HG03103 (cell line): ENCODE measurements at regions not wholly inside any gene's neighbourhood (a gene's known extent, or its start where the extent isn't known, plus 50 kb on each side); places are given as distances from the start of the nearest gene placed in this dataset.

Experiments
- ATAC-seq: cut with Tn5 transposase; IDR thresholded peaks from one replicate; pipeline ENCODE4 v1.9.1; 2021; ENCODE audit warnings: low read depth; ENCODE audit not compliant: unreplicated experiment

DNA sequence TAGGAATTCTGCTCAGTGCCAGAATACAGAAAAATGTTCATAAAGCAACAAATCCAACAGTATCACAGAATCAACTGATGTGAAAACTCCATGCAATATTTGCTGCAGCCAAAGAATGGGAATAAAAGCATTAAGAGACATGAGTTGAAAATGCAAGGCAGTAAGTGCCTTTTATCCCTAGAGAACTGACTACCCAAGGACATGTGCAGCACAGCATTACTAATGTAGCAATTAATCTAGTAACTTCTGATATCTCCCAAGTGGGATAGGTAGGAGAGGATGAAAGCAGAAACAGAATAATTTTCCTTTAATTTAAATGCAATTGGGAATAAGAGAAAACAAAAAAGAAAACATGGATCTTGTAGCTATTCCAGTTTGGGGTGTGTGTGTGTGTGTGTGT lies 497.5 kb upstream of the CBLB start:
- ATAC-seq, result no peak

DNA sequence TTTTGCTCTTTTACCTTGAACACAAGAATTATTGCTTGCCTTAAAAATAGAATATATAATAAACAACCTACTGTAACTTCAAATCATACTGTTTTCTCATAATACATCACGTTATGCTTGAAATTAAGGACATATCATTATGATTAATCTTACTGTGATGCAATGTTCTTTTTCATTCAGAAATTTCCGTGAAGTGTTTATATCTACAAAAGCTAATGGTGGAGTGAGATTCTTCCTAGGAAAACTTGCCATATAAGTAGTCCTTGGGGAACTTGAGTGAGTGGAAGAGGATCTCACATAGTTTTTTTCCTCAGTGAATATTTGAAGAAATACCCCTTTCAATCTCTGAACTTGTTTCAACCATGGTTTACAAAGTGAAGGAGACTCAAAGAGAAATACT lies 498.7 kb upstream of the CBLB start:
- no peak for ATAC-seq

DNA sequence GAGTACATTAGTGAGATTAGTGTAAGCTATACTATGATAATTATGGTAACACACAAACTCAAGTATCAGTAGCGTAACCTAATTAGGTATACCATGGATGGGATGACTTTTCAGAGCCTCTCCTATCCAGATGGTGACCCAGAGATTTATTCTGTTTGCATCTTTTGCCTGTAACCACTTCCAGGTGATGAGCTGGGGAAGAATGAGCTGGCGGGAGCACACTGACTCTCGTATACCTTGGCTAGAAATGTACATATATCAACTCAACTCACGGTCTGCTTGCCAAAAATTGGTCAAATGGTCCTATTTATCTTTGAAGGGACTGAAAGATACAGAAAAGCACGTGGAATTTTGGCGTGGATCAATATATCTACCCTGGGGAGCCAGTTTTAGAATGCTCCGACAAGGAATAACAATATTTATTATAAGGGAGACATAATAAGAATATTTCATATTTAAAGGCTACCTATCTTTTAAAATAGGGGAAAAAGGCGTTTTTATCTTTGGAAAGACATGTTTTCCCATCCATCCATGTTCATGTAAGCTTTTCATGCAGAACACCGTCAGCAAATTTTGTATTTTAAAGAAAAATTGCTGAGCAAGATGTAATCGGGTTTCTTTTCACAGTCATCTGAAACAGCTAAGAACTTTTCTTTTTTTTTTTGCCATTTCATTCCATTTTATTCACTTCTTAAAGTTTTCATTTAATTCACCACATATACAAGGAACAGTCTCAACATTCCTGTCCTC lies 502.6 kb upstream of the CBLB start:
- no peak for ATAC-seq

DNA sequence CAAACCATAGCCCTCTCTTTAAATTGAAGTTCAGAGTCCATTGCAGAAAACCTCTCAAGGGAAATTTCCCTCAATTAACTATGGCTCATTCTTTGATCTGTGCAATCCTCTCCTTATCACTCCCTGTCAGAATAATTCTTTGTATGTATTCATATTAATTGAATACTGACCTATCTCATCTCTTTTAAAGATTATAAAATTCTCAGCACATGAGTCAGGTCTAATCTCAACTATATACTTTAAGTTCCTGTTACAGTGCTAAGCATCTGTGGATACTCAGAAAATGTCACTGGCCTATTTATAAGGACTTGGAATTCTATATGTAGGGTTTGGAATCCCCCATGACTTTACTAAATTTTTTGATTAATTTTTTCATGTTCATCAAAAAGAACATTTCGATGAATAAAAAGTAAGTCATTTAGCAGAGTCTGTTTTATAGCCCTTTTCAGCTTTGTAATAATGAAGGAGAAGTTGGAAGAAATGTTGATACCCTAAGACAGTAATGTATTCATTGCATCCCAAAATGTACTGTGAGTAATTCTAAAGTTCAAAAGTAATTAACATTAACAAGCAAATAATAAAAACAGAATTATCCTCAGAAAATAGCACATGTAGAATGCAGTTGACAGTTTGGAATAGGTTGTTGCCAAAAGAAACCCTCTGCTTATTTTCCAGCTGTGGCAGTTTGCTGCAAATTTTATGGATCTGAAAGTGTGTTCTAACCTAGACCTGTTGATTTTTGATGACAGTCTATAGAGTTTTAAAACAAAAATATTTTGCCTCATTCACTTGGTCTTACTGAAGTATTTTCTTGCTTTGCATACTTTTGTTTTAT lies 503.4 kb upstream of the CBLB start:
- ATAC-seq, result no peak

DNA sequence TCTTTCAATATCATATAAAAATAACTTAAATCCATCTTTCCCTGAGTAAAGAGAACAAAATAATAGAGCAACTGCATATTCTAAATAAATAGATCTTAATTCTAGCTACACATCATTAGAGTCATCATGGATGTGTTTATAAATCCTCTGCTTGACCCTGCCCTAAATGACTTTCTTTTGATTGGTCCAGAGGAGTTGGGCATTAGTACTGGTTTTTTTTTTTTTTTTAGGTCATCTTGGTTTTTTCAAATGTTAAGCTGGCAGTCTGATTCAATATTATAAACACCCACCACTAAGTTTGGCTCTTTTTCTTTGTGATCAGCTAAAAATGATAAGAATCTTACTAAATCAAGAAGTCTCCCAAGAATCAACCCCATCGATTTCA lies 504.0 kb upstream of the CBLB start:
- no peak for ATAC-seq

DNA sequence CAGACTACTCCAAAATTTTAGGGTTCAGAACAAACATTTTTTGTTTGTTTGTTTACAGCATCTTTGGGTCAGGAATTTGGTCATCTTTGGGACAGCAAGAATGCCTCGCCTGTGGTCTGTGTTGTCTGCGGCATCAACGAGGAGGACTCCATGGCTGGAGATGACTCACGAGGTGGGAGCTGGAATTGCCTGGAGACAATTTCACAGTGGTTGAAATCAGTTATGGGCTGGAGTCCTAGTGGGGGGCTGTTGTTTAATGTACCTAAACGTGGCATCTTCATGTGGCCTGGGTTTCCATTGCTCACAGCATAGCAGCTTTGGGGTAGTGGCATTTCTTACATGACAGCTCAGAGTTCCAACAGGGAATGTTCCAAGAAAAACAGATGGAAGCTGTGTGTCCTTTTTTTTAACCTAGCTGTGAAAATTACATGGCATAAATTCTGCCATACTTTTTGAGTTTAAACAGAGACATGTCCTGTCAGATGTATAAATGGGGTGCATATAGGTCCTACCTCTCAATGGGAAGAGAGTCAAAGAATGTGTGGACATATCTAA lies 507.3 kb upstream of the CBLB start:
- no peak for ATAC-seq

DNA sequence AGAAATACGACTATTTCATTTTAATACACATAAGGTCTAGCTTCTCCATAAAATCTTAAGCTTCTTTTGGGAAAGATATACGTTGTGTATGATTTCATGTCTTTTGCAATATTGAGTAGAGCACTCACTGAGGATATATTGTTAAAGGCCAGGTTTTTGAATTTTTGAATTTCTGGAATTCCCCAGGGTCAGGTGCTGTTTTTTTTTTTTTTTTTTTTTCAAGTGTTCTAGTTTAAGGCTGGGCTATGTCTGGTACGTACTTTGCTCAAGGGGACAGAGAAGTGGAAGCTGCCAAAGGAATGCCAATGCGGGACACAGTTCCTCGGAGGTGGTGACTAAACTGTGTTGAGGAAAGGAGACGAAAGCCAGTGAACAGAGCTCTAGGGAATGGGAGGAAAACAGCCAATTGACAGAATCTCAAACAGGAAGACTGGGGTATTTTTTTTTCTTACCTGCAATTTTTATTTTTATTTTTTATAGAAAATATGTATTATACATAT lies 510.5 kb upstream of the CBLB start:
- ATAC-seq, result no peak

DNA sequence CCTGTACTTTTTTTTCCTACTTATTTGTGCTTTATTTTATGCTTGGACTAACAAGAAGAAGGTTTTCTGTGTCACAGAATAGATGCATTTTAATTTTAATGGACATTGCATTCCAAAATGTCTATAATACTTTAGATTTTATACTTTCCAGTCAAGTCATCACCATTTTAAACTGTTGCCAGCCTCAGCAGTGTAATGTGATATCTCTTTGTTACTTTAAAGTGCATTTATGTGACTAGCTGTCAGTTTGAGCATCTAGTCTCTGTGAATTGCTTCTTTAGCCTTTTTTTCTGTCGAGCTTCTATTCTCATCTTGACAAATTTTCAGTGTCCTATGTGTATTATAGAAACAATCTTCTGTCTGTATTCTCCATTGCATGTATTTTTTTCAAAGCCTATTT lies 511.4 kb upstream of the CBLB start:
- ATAC-seq, result no peak

DNA sequence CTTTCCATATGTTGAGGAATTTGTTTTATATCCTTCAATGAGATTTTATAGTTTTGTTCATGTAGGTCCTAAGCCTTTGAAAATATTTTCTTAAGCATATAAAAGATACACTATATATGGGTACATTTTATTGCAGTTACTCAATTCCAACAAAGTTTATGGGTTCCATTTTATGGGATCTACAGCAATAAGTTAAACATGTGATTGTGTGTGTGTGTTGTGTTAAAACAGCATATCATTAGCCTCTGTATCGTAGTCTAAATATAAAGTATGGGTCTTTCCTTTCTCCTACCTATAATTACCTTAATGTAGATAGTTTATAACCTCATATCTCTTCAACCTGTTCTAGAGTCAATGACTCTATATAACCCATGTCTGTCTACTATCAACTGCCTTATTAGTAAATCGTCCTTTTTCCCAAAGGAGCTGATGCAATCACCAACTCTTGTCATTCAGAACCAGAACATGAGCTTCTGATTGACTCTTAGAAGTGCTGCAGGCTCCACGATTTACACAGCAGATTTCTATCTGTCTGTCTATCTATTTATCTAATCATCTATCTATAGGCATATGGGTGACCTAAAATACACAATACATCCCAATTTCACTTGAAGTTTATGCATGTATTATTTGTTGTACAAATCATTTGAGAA lies 512.6 kb upstream of the CBLB start:
- no peak for ATAC-seq

DNA sequence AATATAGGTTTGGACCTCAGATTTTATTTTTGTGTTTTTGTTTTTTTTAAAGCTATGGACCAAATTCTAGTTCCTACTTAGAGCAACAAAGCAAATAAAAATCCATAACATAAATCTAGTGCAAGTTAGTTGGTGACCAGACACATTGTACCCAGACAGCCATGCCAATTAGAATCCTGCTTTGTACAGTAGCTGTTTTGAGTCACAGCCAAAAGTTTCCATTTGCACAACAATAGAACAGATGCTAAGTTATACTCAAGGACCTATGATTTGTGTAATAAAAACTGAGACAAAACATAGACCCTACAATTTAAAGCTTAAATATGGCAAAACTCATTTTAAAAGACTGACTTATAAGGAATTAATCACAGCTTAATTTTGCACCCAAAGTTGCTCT lies 513.1 kb upstream of the CBLB start:
- ATAC-seq, result no peak

DNA sequence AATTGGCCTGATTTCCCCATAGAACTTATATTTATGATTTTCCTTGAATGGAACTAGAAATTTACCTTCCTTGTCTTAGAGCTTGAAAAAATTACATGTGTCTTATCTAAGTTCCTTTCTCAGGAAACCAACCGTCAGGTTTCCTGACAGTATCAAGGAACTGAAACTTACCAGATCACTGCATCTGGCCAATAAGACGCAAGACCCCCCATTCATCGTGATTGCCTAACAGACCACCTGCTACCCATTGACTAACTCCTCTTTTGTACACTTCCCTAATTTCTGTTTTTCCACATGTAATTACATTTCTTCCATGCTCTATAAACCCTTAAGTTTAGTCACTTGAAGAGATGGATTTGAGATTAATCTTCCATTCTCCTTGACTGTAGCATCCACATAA lies 517.2 kb upstream of the CBLB start:
- ATAC-seq, result no peak

DNA sequence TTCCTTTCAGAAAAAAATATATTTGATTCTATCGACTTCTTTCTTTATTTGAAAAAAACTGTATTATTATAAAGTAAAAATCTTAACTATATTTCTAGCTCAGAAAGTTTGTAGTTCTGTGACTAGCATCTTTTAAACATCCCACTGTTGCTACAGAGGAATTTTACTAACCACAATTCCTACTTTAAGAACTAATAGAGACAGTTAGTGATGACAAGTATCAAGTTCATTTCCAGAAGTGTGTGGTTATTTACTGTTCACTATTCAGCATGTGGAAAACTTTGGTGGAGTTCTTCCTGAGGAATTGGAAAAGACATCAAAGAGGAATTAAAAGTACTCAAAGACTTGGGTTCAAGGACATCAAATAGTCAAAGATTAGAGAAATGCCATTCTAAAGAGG lies 524.1 kb upstream of the CBLB start:
- no peak for ATAC-seq

DNA sequence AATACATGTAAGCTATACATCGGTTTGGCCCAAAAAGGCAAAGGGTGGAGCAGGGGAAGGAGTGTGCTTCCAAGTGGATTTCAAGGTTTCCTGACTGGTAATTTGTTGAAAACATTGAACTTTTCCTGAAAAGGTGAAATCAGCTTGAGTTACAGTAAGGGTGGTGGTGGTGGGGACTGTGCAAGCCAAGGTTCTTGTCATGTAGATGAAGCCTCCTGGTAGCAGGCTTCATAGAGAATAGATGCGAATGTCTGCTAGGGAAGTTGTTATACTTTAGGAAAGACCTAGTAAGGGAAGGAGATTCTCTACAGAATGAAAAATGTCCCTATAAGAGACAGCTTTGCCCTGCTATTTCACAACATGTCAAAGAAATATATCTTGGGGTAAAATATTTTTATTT lies 528.2 kb upstream of the CBLB start:
- no peak for ATAC-seq

DNA sequence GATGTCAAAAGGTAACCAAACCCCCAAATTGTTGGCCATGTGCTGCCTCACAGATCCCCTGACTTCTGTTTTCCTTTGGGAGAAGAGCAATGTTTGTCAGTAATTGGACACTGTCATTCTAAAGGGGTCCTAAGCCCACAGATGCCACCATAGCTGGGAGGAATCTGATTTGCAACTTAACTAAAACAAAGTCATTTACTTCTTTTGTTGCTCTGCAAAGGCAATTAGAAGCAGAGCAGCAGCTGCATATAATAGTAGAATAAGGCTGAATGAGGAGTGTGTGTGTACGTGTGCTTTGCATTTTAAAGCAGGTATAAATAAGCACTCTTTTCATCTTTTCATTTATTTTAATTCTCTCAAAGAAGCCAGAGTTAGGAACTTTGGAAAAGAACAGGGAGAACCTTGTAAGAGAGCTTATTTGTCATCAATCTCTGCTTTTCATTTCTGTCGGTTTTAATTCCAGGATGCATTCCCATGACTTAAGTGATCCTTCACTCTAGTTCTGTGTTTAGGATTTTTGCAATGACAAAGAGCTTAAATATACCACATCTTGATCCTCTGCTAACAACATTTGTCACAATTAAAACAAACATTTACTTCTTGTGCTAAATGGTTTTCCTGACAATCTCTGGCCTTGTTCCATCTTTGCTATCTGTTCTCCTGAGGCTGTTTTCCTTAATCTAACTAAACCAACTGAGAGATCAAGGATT lies 530.2 kb upstream of the CBLB start:
- no peak for ATAC-seq

DNA sequence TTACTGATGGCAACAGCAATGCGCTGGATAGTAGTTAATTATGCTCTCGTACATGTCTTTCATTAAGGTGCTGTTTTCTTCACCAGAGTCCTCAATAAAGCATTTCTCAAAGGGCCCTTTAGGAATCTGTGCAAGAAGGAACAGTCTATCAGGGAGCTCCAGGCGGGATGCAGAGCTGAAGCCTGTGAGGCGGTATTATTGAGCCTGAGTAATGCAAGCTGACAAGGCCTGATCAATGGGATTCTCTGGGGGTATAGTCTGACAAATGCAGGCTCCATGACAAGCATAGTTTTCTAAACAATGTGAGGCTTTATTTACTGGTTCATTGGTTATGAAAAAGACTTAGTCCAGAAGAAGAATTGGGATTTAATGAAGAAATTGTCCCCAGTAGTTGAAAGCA lies 530.9 kb upstream of the CBLB start:
- no peak for ATAC-seq

DNA sequence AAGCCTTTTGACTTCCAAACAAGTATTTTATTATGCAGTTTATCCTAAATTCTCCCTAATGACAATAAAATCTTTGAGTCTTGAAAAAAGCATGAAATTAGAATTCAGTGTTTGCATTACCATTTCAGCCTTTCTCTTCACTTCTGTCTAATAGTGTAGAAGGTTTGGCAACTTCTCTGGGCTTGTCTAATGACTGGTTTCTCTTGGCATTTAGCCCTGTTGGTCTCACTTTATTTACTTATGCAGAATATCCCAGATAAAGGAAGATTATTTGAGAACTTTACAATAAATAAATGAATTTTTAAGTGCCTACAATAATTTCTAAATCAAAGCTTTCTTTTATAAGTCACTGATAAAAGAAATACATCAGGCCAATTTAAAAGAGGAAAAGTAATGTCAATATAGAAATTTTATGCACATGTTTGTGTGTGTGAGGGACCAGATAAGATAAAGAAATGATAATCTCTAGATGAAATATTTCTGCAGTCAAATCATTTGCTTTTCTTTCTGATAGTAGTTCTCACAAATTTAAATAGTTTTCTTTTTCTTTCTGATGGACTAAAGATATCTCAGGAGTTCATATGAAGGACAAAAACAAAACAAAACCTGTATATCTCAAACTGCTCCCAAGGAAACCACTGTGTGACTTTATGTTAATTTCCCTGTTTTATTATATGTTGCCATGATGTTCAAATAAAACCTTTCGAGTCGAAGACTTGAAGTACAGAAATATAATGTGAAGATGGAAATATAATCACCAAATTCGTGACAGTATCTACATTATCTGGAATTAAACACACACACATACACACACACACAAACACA lies 533.1 kb upstream of the CBLB start:
- ATAC-seq, result no peak

DNA sequence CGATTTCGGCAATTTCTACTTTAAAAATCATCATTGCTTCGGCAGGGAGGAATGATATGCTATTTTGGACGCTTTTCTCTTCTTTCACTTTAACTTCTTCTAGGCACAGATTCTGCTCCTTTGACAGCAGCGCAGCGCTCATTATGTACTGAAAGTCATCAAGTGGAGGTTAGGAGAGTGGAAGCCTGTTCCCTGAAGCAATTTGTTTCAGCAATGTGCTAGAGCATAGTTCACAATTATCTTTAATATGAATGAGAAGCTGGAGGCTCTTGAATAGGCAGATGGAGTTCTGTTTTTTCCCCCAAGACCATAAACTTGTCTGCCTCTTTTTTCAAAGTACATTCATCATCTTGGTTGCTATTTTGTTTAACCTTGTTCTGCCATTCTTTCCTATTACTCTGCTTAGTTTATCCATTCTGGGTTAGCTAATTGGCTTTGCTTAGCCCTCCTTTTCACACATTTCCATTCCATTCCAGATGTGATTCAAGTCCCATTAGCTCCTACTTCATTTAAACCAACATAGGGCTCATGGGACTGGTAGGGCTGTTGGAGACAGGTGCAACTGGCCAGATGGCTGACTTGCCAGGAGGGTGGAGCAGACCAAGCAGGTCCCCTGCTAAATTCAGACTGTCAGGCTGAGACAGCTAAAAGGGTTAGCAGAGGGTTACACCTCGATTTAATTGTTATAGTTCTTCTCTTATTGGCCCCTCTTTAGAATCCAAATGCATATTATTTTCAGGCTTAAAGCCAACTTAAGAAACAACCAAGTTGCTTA lies 534.7 kb upstream of the CBLB start:
- ATAC-seq, result no peak

DNA sequence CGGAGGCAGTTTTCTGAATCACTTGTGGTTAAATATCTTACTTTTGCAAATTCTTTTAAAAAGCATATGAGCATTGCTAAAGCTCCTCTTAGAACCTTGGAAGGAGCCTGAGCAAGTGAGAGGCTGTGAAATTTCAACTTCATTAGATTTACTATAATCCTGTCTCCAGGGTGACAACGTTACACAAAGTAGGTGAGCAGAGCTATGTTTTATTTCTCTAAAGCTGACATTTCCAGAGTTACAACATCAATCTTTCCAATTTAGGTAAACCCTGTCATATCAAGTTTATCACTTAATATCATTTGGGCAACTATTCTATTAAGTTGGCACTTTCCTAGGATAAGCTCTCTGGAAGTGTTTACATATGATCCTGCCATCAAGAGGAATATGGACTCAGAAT lies 544.9 kb upstream of the CBLB start:
- ATAC-seq, result no peak

DNA sequence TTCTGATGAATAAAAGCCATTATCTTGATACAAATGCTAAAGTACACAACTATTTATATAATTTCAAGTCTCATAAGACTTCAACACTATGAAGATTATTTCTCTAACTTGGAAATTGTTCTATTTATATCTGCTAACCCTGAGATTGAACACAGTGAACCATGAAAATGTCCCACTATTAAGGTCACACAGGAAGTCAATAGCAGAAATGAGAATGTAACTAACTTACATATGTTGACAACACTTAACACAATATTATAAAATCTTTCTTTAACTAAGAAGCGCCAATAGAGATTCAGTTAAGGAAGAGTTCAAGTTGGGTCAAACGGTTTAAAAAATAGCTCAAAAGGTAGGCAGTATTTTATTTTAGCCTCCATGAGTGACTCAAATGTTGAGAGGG lies 551.8 kb upstream of the CBLB start:
- ATAC-seq, result no peak
